Caco-2 (cell line): ENCODE measurements at regions not wholly inside any gene's neighbourhood (a gene's known extent, or its start where the extent isn't known, plus 50 kb on each side); places are given as distances from the start of the nearest gene placed in this dataset.

Experiments used
- BruUV-seq: library from RNA; stranded (reverse); fragments of 400-500 nt; replicated peaks from 2 replicates; lab custom pipeline; 2021; lab: Mats Ljungman, UMichigan
- CTCF ChIA-PET: fragments of 300-600 bp; sonication (Branson Sonifier 250); formaldehyde crosslinking; loops from one replicate; lab custom pipeline; 2022; ENCODE audit warnings: antibody characterized with exemption; lab: Charles Lee
- POLR2A ChIA-PET: fragments of 300-600 bp; sonication (Branson Sonifier 250); formaldehyde crosslinking; loops from one replicate; lab custom pipeline; 2022; ENCODE audit warnings: antibody characterized with exemption; lab: Charles Lee
- DNase-seq, 2 experiments: peaks; one replicate each; pipeline versions ENCODE4 v3.0.0 to v3.0.0-alpha.2; 2020 to 2022
- H3K27me3 ChIP-seq: replicated peaks from 2 replicates; pipeline ENCODE4 v1.6.0; 2011; ENCODE audit warnings: low read length; ENCODE audit not compliant: control insufficient read depth, insufficient read depth
- H3K36me3 ChIP-seq: 2 replicates; pipeline ENCODE4 v1.5.1; 2011; ENCODE audit warnings: low read length; ENCODE audit not compliant: control insufficient read depth, insufficient read depth
- H3K4me1 ChIP-seq: fragments of 250-450 bp; sonication (Bioruptor Pico); 2 replicates; pipeline ENCODE4 v1.5.1; 2020; ENCODE audit warnings: mild to moderate bottlenecking
- H3K4me3 ChIP-seq: 2 replicates; pipeline ENCODE4 v1.5.1; 2011; ENCODE audit warnings: low read depth, mild to moderate bottlenecking, control low read depth, low read length
- H3K9me3 ChIP-seq: fragments of 250-450 bp; sonication (Bioruptor Pico); 2 replicates; pipeline ENCODE4 v1.5.1; 2020; ENCODE audit warnings: mild to moderate bottlenecking, moderate library complexity
- H3K27ac Mint-ChIP-seq: one replicate; pipeline ENCODE4 v1.8.0; 2022; ENCODE audit warnings: mixed read lengths; ENCODE audit not compliant: unreplicated experiment
- H3K27me3 Mint-ChIP-seq: one replicate; pipeline ENCODE4 v1.8.0; 2022; ENCODE audit warnings: mixed read lengths; ENCODE audit not compliant: insufficient read depth, unreplicated experiment
- H3K36me3 Mint-ChIP-seq: one replicate; pipeline ENCODE4 v1.8.0; 2022; ENCODE audit warnings: mild to moderate bottlenecking, mixed read lengths; ENCODE audit not compliant: insufficient read depth, unreplicated experiment
- H3K4me1 Mint-ChIP-seq: one replicate; pipeline ENCODE4 v1.8.0; 2022; ENCODE audit warnings: low read depth, mixed read lengths; ENCODE audit not compliant: unreplicated experiment
- H3K4me3 Mint-ChIP-seq: one replicate; pipeline ENCODE4 v1.8.0; 2022; ENCODE audit warnings: mild to moderate bottlenecking, moderate library complexity, mixed read lengths; ENCODE audit not compliant: unreplicated experiment
- H3K9me3 Mint-ChIP-seq: one replicate; pipeline ENCODE4 v1.8.0; 2022; ENCODE audit warnings: mixed read lengths; ENCODE audit not compliant: unreplicated experiment
- intact Hi-C: fragments of 100-400 bp; cut with micrococcal nuclease; formaldehyde crosslinking; loops from one replicate; pipeline ENCODE4 v1.10.0; 2022; ENCODE audit not compliant: unreplicated experiment
- TF ChIP-seq, protein P1 (sequence below), 2 experiments: fragments of 200-600 bp in 1 of 2; IDR thresholded peaks; 1 replicate in 1 of 2; 2 replicates in 1 of 2; pipeline versions ENCODE4 v1.5.1 to v1.8.0; 2011 to 2022; ENCODE audit warnings: antibody characterized with exemption in 1 of 2, control low read depth in 1 of 2, inconsistent platforms in 1 of 2, low read depth in 1 of 2, low read length in 1 of 2, mild to moderate bottlenecking in 1 of 2, moderate library complexity in 1 of 2; ENCODE audit not compliant: insufficient read depth in 1 of 2, severe bottlenecking in 1 of 2, unreplicated experiment in 1 of 2

DNA sequence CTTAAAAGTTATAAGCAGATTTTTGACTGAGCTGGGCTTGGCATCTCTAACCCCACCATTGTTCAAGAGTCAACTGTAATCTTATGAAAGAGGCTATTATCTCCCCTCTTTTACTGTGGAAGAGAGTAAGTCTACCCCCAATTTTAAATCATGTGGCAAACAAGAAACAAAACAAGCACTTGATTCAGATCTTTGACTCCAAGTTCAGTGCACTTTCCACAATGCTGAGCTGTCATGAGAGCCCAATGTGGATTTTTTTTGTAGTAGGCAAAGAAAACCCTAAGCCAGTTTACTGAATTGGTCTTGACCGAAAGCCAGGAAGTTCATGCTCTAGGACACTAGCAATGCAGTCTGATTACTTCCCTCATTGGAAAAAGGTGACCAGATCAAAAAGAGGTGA is 306.2 kb downstream of the GALC start:
- no peaks in the 10 kb centered on the region for H3K27me3 ChIP-seq
- H3K36me3 ChIP-seq = no peaks in the 10 kb centered on the region
- no peaks in the 10 kb centered on the region for H3K9me3 ChIP-seq
- no peak overlapping the region for H3K27ac Mint-ChIP-seq
- H3K9me3 Mint-ChIP-seq = peaks cover 9% of the 10 kb centered on the region
- TF ChIP-seq, protein P1, sequence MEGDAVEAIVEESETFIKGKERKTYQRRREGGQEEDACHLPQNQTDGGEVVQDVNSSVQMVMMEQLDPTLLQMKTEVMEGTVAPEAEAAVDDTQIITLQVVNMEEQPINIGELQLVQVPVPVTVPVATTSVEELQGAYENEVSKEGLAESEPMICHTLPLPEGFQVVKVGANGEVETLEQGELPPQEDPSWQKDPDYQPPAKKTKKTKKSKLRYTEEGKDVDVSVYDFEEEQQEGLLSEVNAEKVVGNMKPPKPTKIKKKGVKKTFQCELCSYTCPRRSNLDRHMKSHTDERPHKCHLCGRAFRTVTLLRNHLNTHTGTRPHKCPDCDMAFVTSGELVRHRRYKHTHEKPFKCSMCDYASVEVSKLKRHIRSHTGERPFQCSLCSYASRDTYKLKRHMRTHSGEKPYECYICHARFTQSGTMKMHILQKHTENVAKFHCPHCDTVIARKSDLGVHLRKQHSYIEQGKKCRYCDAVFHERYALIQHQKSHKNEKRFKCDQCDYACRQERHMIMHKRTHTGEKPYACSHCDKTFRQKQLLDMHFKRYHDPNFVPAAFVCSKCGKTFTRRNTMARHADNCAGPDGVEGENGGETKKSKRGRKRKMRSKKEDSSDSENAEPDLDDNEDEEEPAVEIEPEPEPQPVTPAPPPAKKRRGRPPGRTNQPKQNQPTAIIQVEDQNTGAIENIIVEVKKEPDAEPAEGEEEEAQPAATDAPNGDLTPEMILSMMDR (IDR thresholded peaks at IDR 0.05; ENCODE audit: insufficient read depth in 1 of 2, low read depth in 1 of 2, low read length in 1 of 2, severe bottlenecking in 1 of 2, unreplicated experiment in 1 of 2) = no peak
- intact Hi-C loops = no loop called here
- no peak overlapping the region for H3K4me3 Mint-ChIP-seq
- no TSS peak for BruUV-seq
- no peaks in the 10 kb centered on the region for H3K4me1 ChIP-seq
- POLR2A ChIA-PET = no interaction called here
- H3K4me3 ChIP-seq = no peak overlapping the region
- DNase-seq = no peak
- CTCF ChIA-PET = no interaction called here
- H3K27me3 Mint-ChIP-seq = no peaks in the 10 kb centered on the region
- H3K36me3 Mint-ChIP-seq = no peaks in the 10 kb centered on the region
- peaks cover 7% of the 10 kb centered on the region for H3K4me1 Mint-ChIP-seq

DNA sequence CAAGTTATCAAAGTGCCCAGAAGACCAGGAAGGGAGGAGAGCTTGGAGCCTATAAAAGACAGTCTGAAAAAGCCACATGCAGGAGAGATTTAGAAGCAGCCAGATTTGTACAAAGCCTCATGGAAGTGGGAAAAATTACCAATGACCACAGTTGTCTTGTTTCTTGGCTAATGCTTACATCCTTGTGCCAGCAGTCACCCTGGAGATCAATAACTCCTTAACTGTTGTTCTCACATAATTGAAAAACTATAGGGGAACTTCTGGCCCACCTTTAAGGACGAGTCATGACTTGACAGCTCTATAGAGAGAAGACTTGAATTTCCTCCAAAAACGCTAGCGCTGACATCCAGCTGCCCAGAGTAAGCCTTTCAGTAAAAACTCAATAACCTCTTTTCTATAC is 313.1 kb downstream of the GALC start:
- Mint-ChIP-seq H3K27me3 (peaks cover 3% of the 10 kb centered on the region), H3K4me3 (no peak overlapping the region), H3K36me3 (no peaks in the 10 kb centered on the region), H3K9me3 (peaks cover 9% of the 10 kb centered on the region), H3K27ac (no peak overlapping the region), H3K4me1 (no peaks in the 10 kb centered on the region)
- DNase-seq = no peak
- ChIA-PET CTCF (no interaction called here), POLR2A (no interaction called here)
- intact Hi-C loops = no loop called here
- Histone ChIP-seq H3K27me3 (no peaks in the 10 kb centered on the region), H3K9me3 (no peaks in the 10 kb centered on the region), H3K36me3 (no peaks in the 10 kb centered on the region), H3K4me1 (no peaks in the 10 kb centered on the region), H3K4me3 (no peak overlapping the region)
- BruUV-seq = no TSS peak
- TF ChIP-seq, protein P1 (IDR thresholded peaks at IDR 0.05; ENCODE audit: insufficient read depth in 1 of 2, low read depth in 1 of 2, low read length in 1 of 2, severe bottlenecking in 1 of 2, unreplicated experiment in 1 of 2) = no peak

DNA sequence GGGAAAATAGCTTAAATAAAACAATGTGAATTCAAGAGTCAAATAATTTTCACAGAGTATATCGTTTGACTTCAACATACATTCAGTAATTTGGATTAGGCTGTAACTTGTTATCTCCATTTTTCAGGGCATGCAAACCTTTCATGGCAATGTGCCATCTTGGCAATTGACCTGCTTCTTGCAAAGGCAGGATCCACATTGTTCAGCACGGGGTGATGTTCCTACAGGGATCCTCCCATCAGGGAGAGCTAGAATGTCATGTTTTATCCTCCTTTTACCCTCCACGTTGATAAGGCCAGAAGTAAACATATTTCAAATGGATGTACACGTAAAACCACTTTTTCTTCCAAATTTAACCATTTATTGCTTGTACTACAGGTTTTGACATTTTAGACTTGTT is 314.4 kb downstream of the GALC start:
- CTCF ChIA-PET = no interaction called here
- H3K9me3 Mint-ChIP-seq = peaks cover 9% of the 10 kb centered on the region
- intact Hi-C loops = no loop called here
- H3K4me1 Mint-ChIP-seq = no peaks in the 10 kb centered on the region
- TF ChIP-seq, protein P1 (IDR thresholded peaks at IDR 0.05; ENCODE audit: insufficient read depth in 1 of 2, low read depth in 1 of 2, low read length in 1 of 2, severe bottlenecking in 1 of 2, unreplicated experiment in 1 of 2) = no peak
- POLR2A ChIA-PET = no interaction called here
- H3K36me3 Mint-ChIP-seq = no peaks in the 10 kb centered on the region
- no peaks in the 10 kb centered on the region for H3K36me3 ChIP-seq
- no TSS peak for BruUV-seq
- peaks cover 3% of the 10 kb centered on the region for H3K27me3 Mint-ChIP-seq
- H3K4me3 Mint-ChIP-seq = no peak overlapping the region
- H3K27me3 ChIP-seq = no peaks in the 10 kb centered on the region
- H3K9me3 ChIP-seq = no peaks in the 10 kb centered on the region
- H3K4me1 ChIP-seq = no peaks in the 10 kb centered on the region
- no peak for DNase-seq
- H3K27ac Mint-ChIP-seq = no peak overlapping the region
- H3K4me3 ChIP-seq = no peak overlapping the region
